Astrocyte (in vitro differentiated cells and primary cell): ENCODE measurements at regions not wholly inside any gene's neighbourhood (a gene's known extent, or its start where the extent isn't known, plus 50 kb on each side); places are given as distances from the start of the nearest gene placed in this dataset.

Source experiments
- CTCF ChIP-seq: IDR thresholded peaks from 2 replicates; pipeline ENCODE4 v1.5.1; 2011; ENCODE audit warnings: low read depth, mild to moderate bottlenecking, inconsistent platforms, low read length, moderate library complexity; ENCODE audit not compliant: insufficient read depth
- EZH2 ChIP-seq: IDR thresholded peaks from 2 replicates; pipeline ENCODE4 v1.6.1; 2012; ENCODE audit warnings: mild to moderate bottlenecking, low read length, inconsistent platforms; ENCODE audit not compliant: insufficient read depth

- TF ChIP-seq CTCF (no peak), EZH2 (no peak)
Observed at GRCh38 chr20:56995149-56995548, 271.3 kb downstream of the BMP7 start.
